GM23248 (cell line): ENCODE measurements at regions not wholly inside any gene's neighbourhood (a gene's known extent, or its start where the extent isn't known, plus 50 kb on each side); places are given as distances from the start of the nearest gene placed in this dataset.

Experiments
- DNase-seq: peaks from one replicate; pipeline ENCODE4 v3.0.0-alpha.2; 2015
- H2AFZ ChIP-seq: fragments of 200-600 bp; sonication (generic); 2 replicates; pipeline ENCODE4 v1.6.1; 2016; ENCODE audit warnings: antibody characterized with exemption
- H3F3A ChIP-seq: fragments of 200-600 bp; sonication (generic); 2 replicates; pipeline ENCODE4 v1.6.1; 2016; ENCODE audit warnings: mild to moderate bottlenecking, antibody characterized with exemption, mixed run types; ENCODE audit not compliant: insufficient read depth
- H3K27ac ChIP-seq: fragments of 200-600 bp; sonication (generic); 2 replicates; pipeline ENCODE4 v1.5.1; 2016; ENCODE audit warnings: mild to moderate bottlenecking
- H3K27me3 ChIP-seq: fragments of 200-600 bp; sonication (generic); replicated peaks from 2 replicates; pipeline ENCODE4 v1.6.1; 2016; ENCODE audit warnings: mild to moderate bottlenecking; ENCODE audit not compliant: insufficient read depth
- H3K36me3 ChIP-seq: fragments of 200-600 bp; sonication (generic); 2 replicates; pipeline ENCODE4 v1.6.1; 2016; ENCODE audit warnings: low read depth, mild to moderate bottlenecking
- H3K4me1 ChIP-seq: fragments of 200-600 bp; sonication (generic); 2 replicates; pipeline ENCODE4 v1.6.1; 2016; ENCODE audit warnings: mild to moderate bottlenecking; ENCODE audit not compliant: insufficient read depth
- H3K4me2 ChIP-seq: fragments of 200-600 bp; sonication (generic); one replicate; pipeline ENCODE4 v1.6.1; 2016; ENCODE audit warnings: mild to moderate bottlenecking; ENCODE audit not compliant: unreplicated experiment
- H3K4me3 ChIP-seq: fragments of 200-600 bp; sonication (generic); 2 replicates; pipeline ENCODE4 v1.5.1; 2016; ENCODE audit warnings: mild to moderate bottlenecking
- H3K79me2 ChIP-seq: fragments of 200-600 bp; sonication (generic); 2 replicates; pipeline ENCODE4 v1.6.1; 2016; ENCODE audit warnings: mild to moderate bottlenecking; ENCODE audit not compliant: insufficient read depth
- H3K9ac ChIP-seq: fragments of 200-600 bp; sonication (generic); 2 replicates; pipeline ENCODE4 v1.6.1; 2016; ENCODE audit warnings: mild to moderate bottlenecking
- H3K9me2 ChIP-seq: fragments of 200-600 bp; sonication (generic); 2 replicates; pipeline ENCODE4 v1.6.1; 2016; ENCODE audit warnings: mixed run types, mild to moderate bottlenecking, moderate library complexity; ENCODE audit not compliant: insufficient read depth
- H3K9me3 ChIP-seq: fragments of 200-600 bp; sonication (generic); one replicate; pipeline ENCODE4 v1.6.1; 2017; ENCODE audit warnings: low read depth
- H4K20me1 ChIP-seq: fragments of 200-600 bp; sonication (generic); 2 replicates; pipeline ENCODE4 v1.6.0; 2016; ENCODE audit not compliant: insufficient read depth
- EZH2 ChIP-seq: fragments of 200-600 bp; sonication (generic); IDR thresholded peaks from 2 replicates; pipeline ENCODE4 v1.6.1; 2018; ENCODE audit warnings: antibody characterized with exemption, mild to moderate bottlenecking; ENCODE audit not compliant: insufficient read depth, poor library complexity, severe bottlenecking
- EZH2phosphoT487 ChIP-seq: fragments of 200-600 bp; sonication (generic); IDR thresholded peaks from 2 replicates; pipeline ENCODE4 v1.6.1; 2018; ENCODE audit warnings: antibody characterized with exemption, moderate library complexity, mild to moderate bottlenecking, low read depth; ENCODE audit not compliant: insufficient read depth
- WGBS, 2 experiments: methylation state at CpG; one replicate each; pipeline ENCODE4 v1.1.6; 2015 to 2017; ENCODE audit warnings: low lambda C conversion rate in 2 of 2, low coverage in 1 of 2; ENCODE audit errors: missing lambda C conversion rate in 2 of 2; 5-methylcytosine and 5-hydroxymethylcytosine counted together
- in situ Hi-C: fragments of 300-500 bp; cut with MboI; formaldehyde crosslinking; loops from 2 replicates; pipeline ENCODE4 v1.15.0; 2020

GRCh38 chr11:69997352-69997751 lies 80.8 kb upstream of the ANO1 start:
- Histone ChIP-seq H3K9me3 (no peaks in the 10 kb centered on the region), H3K27me3 (peaks cover 3% of the 10 kb centered on the region; the same call in 1 of the 2 replicates), H2AFZ (no peak overlapping the region), H3K27ac (no peak overlapping the region), H3F3A (no peaks in the 10 kb centered on the region), H4K20me1 (no peaks in the 10 kb centered on the region), H3K4me1 (no peaks in the 10 kb centered on the region), H3K4me2 (no peak overlapping the region), H3K36me3 (no peaks in the 10 kb centered on the region), H3K9ac (no peak overlapping the region), H3K9me2 (no peaks in the 10 kb centered on the region), H3K79me2 (no peaks in the 10 kb centered on the region), H3K4me3 (no peak overlapping the region)
- TF ChIP-seq EZH2 (no peak), EZH2phosphoT487 (no peak)
- no peak for DNase-seq
- in situ Hi-C loops: no loop called here
- 28 to 32% methylated on average over 8 of the region's 8 CpGs for WGBS, 2 experiments

- no peak overlapping the region for H3K27ac ChIP-seq
- no peaks in the 10 kb centered on the region for H3K9me3 ChIP-seq
- H3K79me2 ChIP-seq: no peaks in the 10 kb centered on the region
- WGBS, 2 experiments: 16 to 18% methylated on average over 3 of the region's 3 CpGs
- H3K9me2 ChIP-seq: no peaks in the 10 kb centered on the region
- H4K20me1 ChIP-seq: no peaks in the 10 kb centered on the region
- no peaks in the 10 kb centered on the region for H3K36me3 ChIP-seq
- no peak overlapping the region for H3K4me3 ChIP-seq
- no peaks in the 10 kb centered on the region for H3K4me1 ChIP-seq
- H3K9ac ChIP-seq: no peak overlapping the region
- no peak overlapping the region for H3K4me2 ChIP-seq
- H3K27me3 ChIP-seq: no peaks in the 10 kb centered on the region; the same call in 1 of the 2 replicates
- H2AFZ ChIP-seq: no peak overlapping the region
- no peak for TF ChIP-seq EZH2
- no peak for TF ChIP-seq EZH2phosphoT487
- H3F3A ChIP-seq: no peaks in the 10 kb centered on the region
- in situ Hi-C loops: no loop called here
- DNase-seq: no peak
Observed at GRCh38 chr11:69999721-70000120, 78.4 kb upstream of the ANO1 start.

- H3K79me2 ChIP-seq: no peaks in the 10 kb centered on the region
- no peaks in the 10 kb centered on the region for H3K9me2 ChIP-seq
- 36 to 38% methylated on average over 3 of the region's 3 CpGs for WGBS, 2 experiments
- no peaks in the 10 kb centered on the region for H3F3A ChIP-seq
- H3K36me3 ChIP-seq: no peaks in the 10 kb centered on the region
- no peak overlapping the region for H3K4me2 ChIP-seq
- no peak overlapping the region for H3K4me3 ChIP-seq
- no peaks in the 10 kb centered on the region for H3K27me3 ChIP-seq
- no peak overlapping the region for H2AFZ ChIP-seq
- H4K20me1 ChIP-seq: no peaks in the 10 kb centered on the region
- no peak for TF ChIP-seq EZH2phosphoT487
- TF ChIP-seq EZH2: no peak
- no peak overlapping the region for H3K9ac ChIP-seq
- no peaks in the 10 kb centered on the region for H3K9me3 ChIP-seq
- no peaks in the 10 kb centered on the region for H3K4me1 ChIP-seq
- DNase-seq: no peak
- in situ Hi-C loops: no loop called here
- H3K27ac ChIP-seq: no peak overlapping the region
Observed at GRCh38 chr11:70000228-70000627, 77.9 kb upstream of the ANO1 start.

GRCh38 chr11:70001246-70001645 lies 76.9 kb upstream of the ANO1 start:
- H3K4me2 ChIP-seq: no peak overlapping the region
- H3K36me3 ChIP-seq: no peaks in the 10 kb centered on the region
- H3F3A ChIP-seq: no peaks in the 10 kb centered on the region
- TF ChIP-seq EZH2 (no peak), EZH2phosphoT487 (no peak)
- H3K9ac ChIP-seq: no peak overlapping the region
- no peaks in the 10 kb centered on the region for H3K9me2 ChIP-seq
- DNase-seq: no peak
- no peaks in the 10 kb centered on the region for H3K79me2 ChIP-seq
- in situ Hi-C loops: no loop called here
- H3K27me3 ChIP-seq: no peaks in the 10 kb centered on the region
- H3K4me1 ChIP-seq: no peaks in the 10 kb centered on the region
- WGBS, 2 experiments: 43 to 47% methylated on average over 6 of the region's 6 CpGs
- no peaks in the 10 kb centered on the region for H4K20me1 ChIP-seq
- no peaks in the 10 kb centered on the region for H3K9me3 ChIP-seq
- no peak overlapping the region for H3K4me3 ChIP-seq
- no peak overlapping the region for H2AFZ ChIP-seq
- no peak overlapping the region for H3K27ac ChIP-seq

- WGBS, 2 experiments: 57 to 70% methylated on average over 6 to 8 of the region's 8 CpGs
- no peak for TF ChIP-seq EZH2
- TF ChIP-seq EZH2phosphoT487: no peak
- no peaks in the 10 kb centered on the region for H3F3A ChIP-seq
- H3K4me1 ChIP-seq: no peaks in the 10 kb centered on the region
- in situ Hi-C loops: no loop called here
- no peaks in the 10 kb centered on the region for H3K36me3 ChIP-seq
- no peak overlapping the region for H3K9ac ChIP-seq
- no peak overlapping the region for H3K27ac ChIP-seq
- no peak overlapping the region for H3K4me2 ChIP-seq
- no peaks in the 10 kb centered on the region for H4K20me1 ChIP-seq
- no peaks in the 10 kb centered on the region for H3K27me3 ChIP-seq
- no peaks in the 10 kb centered on the region for H3K9me3 ChIP-seq
- no peak overlapping the region for H3K4me3 ChIP-seq
- DNase-seq: no peak
- no peaks in the 10 kb centered on the region for H3K79me2 ChIP-seq
- H2AFZ ChIP-seq: no peak overlapping the region
- no peaks in the 10 kb centered on the region for H3K9me2 ChIP-seq
Observed at GRCh38 chr11:70002433-70002832, 75.7 kb upstream of the ANO1 start.
